Mammary epithelial cell (primary cell): ENCODE measurements at regions not wholly inside any gene's neighbourhood (a gene's known extent, or its start where the extent isn't known, plus 50 kb on each side); places are given as distances from the start of the nearest gene placed in this dataset.

Experiments
- EZH2 ChIP-seq: IDR thresholded peaks from 2 replicates; pipeline ENCODE4 v1.6.1; 2012; ENCODE audit warnings: low read length, inconsistent platforms, borderline replicate concordance
- TF ChIP-seq, protein P1 (sequence below), 2 donors: IDR thresholded peaks in 1 of 2; conservative IDR thresholded peaks in 1 of 2; 2 replicates each; pipeline ENCODE4 v1.5.1; 2011 to 2012; ENCODE audit warnings: inconsistent platforms in 2 of 2, low read length in 2 of 2, mild to moderate bottlenecking in 2 of 2, control low read depth in 1 of 2, low read depth in 1 of 2; ENCODE audit not compliant: insufficient read depth in 1 of 2; ENCODE audit errors: extremely low read depth in 1 of 2

DNA sequence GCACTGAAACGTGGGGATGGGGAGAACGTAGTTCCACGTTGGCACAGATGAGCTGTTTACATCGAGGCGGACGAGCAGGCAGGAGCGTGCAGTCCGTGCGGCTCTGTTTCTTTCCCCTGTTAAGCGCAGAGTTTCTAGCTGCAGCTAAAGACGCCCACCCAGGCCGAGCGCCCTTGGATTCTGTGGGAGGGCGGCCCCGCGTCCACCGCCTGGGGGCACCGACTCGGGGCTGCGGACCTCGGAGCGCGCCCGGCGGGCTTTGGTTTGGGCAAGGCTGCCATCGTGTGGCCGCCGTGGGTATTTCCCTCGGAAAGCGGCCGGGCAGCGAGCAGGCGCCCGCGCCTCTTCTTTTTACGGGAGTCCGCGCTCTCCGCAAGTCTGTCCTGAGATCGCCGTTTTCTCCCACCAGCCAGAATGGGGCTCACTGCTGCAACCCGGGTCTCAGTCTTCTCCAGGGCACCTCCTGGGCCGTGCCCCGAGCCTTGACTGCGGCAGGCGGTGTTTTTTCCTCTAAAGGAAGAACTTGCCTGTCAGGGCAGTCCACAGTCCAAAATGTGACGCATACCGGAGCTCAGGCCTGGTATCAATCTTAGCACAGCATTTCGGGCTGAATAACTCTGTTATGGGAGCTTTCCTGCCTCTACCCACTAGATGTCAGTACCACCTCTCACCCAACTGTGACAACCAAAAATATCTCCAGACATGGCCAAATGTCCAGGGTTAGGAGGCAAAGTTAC is 219.9 kb upstream of the IGF1R start:
- TF ChIP-seq, protein P1, sequence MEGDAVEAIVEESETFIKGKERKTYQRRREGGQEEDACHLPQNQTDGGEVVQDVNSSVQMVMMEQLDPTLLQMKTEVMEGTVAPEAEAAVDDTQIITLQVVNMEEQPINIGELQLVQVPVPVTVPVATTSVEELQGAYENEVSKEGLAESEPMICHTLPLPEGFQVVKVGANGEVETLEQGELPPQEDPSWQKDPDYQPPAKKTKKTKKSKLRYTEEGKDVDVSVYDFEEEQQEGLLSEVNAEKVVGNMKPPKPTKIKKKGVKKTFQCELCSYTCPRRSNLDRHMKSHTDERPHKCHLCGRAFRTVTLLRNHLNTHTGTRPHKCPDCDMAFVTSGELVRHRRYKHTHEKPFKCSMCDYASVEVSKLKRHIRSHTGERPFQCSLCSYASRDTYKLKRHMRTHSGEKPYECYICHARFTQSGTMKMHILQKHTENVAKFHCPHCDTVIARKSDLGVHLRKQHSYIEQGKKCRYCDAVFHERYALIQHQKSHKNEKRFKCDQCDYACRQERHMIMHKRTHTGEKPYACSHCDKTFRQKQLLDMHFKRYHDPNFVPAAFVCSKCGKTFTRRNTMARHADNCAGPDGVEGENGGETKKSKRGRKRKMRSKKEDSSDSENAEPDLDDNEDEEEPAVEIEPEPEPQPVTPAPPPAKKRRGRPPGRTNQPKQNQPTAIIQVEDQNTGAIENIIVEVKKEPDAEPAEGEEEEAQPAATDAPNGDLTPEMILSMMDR (conservative IDR thresholded peaks at IDR 0.05 in 1 of 2, IDR thresholded peaks at IDR 0.05 in 1 of 2; ENCODE audit: extremely low read depth in 1 of 2, insufficient read depth in 1 of 2, low read depth in 1 of 2, low read length in 2 of 2): peak; percentile 46 to 74
- no peak for TF ChIP-seq EZH2
